HEK293 (cell line): ENCODE measurements at regions not wholly inside any gene's neighbourhood (a gene's known extent, or its start where the extent isn't known, plus 50 kb on each side); places are given as distances from the start of the nearest gene placed in this dataset.

Experiments used
- CTCF ChIA-PET: fragments of 350-600 bp; formaldehyde crosslinking; extraction: SDS; loops from one replicate; lab custom pipeline; 2021; ENCODE audit warnings: antibody characterized with exemption; lab: Yijun Ruan, JAX
- POLR2A ChIA-PET: fragments of 300-600 bp; formaldehyde crosslinking; extraction: SDS; loops from one replicate; lab custom pipeline; 2020; ENCODE audit warnings: antibody characterized with exemption, inconsistent platforms; lab: Yijun Ruan, JAX
- H3K27ac ChIP-seq: fragments of 200-500 bp; sonication (Bioruptor generic); 2 replicates; pipeline ENCODE4 v1.5.1; 2014; ENCODE audit warnings: low read depth, low read length, control low read depth, inconsistent platforms; ENCODE audit errors: extremely low read depth
- H3K36me3 ChIP-seq, 2 experiments: fragments of 200-500 bp in 1 of 2; sonication (Bioruptor generic) in 1 of 2; 1 replicate in 1 of 2; 2 replicates in 1 of 2; pipeline ENCODE4 v1.5.1; 2014 to 2017; ENCODE audit warnings: inconsistent platforms in 2 of 2, low read length in 2 of 2; ENCODE audit not compliant: control insufficient read depth in 2 of 2, insufficient read depth in 1 of 2
- H3K4me1 ChIP-seq: fragments of 200-500 bp; sonication (Bioruptor generic); 2 replicates; pipeline ENCODE4 v1.5.1; 2014; ENCODE audit warnings: mild to moderate bottlenecking, low read length, inconsistent platforms; ENCODE audit not compliant: control insufficient read depth, insufficient read depth
- H3K4me3 ChIP-seq: 2 replicates; pipeline ENCODE4 v1.5.1; 2011; ENCODE audit warnings: low read depth, mild to moderate bottlenecking, control low read depth, low read length, moderate library complexity
- H3K9me3 ChIP-seq: fragments of 200-500 bp; sonication (Bioruptor generic); 2 replicates; pipeline ENCODE4 v1.5.1; 2014; ENCODE audit warnings: low read depth, low read length, inconsistent platforms; ENCODE audit not compliant: control insufficient read depth, insufficient read depth
- BCL11A ChIP-seq: fragments of 450-650 bp; formaldehyde crosslinking; IDR thresholded peaks from 2 replicates; pipeline ENCODE4 v1.5.1; 2016; ENCODE audit warnings: low read depth, missing biosample characterization, missing genetic modification characterization
- ELK4 ChIP-seq: IDR thresholded peaks from 2 replicates; pipeline ENCODE4 v1.6.1; 2011; ENCODE audit warnings: mild to moderate bottlenecking, low read depth, low read length, borderline replicate concordance
- KLF10 ChIP-seq: fragments of 450-650 bp; IDR thresholded peaks from 2 replicates; pipeline ENCODE4 v1.5.1; 2018; ENCODE audit warnings: missing biosample characterization, mild to moderate bottlenecking, missing genetic modification characterization
- MEIS1 ChIP-seq: sonication (generic); formaldehyde crosslinking; IDR thresholded peaks from 2 replicates; pipeline ENCODE4 v1.8.1; 2022; ENCODE audit warnings: missing genetic modification reagents, mild to moderate bottlenecking, borderline replicate concordance
- ZNF10 ChIP-seq: fragments of 450-650 bp; formaldehyde crosslinking; IDR thresholded peaks from 2 replicates; pipeline ENCODE4 v1.5.1; 2017; ENCODE audit warnings: missing biosample characterization, missing genetic modification characterization
- ZNF112 ChIP-seq: fragments of 450-650 bp; formaldehyde crosslinking; IDR thresholded peaks from 2 replicates; pipeline ENCODE4 v1.5.0; 2017; ENCODE audit warnings: missing biosample characterization, missing genetic modification characterization
- ZNF133 ChIP-seq: fragments of 450-650 bp; formaldehyde crosslinking; IDR thresholded peaks from 2 replicates; pipeline ENCODE4 v1.5.1; 2016; ENCODE audit warnings: missing biosample characterization, missing genetic modification characterization
- ZNF146 ChIP-seq: fragments of 450-650 bp; formaldehyde crosslinking; IDR thresholded peaks from 2 replicates; pipeline ENCODE4 v1.5.1; 2016; ENCODE audit warnings: missing biosample characterization, missing genetic modification characterization
- ZNF155 ChIP-seq: fragments of 450-650 bp; formaldehyde crosslinking; IDR thresholded peaks from 2 replicates; pipeline ENCODE4 v1.5.1; 2016; ENCODE audit warnings: missing biosample characterization, missing genetic modification characterization
- ZNF23 ChIP-seq: fragments of 450-650 bp; formaldehyde crosslinking; IDR thresholded peaks from 2 replicates; pipeline ENCODE4 v1.5.1; 2016; ENCODE audit warnings: missing biosample characterization, missing genetic modification characterization, borderline replicate concordance
- ZNF280D ChIP-seq: fragments of 450-650 bp; formaldehyde crosslinking; IDR thresholded peaks from 2 replicates; pipeline ENCODE4 v1.5.1; 2016; ENCODE audit warnings: missing biosample characterization, missing genetic modification characterization
- ZNF324 ChIP-seq: fragments of 450-650 bp; formaldehyde crosslinking; IDR thresholded peaks from 2 replicates; pipeline ENCODE4 v1.5.1; 2016; ENCODE audit warnings: missing biosample characterization, missing genetic modification characterization
- ZNF521 ChIP-seq: fragments of 450-650 bp; formaldehyde crosslinking; IDR thresholded peaks from 2 replicates; pipeline ENCODE4 v1.5.1; 2017; ENCODE audit warnings: missing biosample characterization, mild to moderate bottlenecking, missing genetic modification characterization
- ZNF544 ChIP-seq: fragments of 450-650 bp; formaldehyde crosslinking; IDR thresholded peaks from 2 replicates; pipeline ENCODE4 v1.5.0; 2017; ENCODE audit warnings: missing biosample characterization, missing genetic modification characterization
- ZNF560 ChIP-seq: fragments of 450-650 bp; formaldehyde crosslinking; IDR thresholded peaks from 2 replicates; pipeline ENCODE4 v1.5.1; 2017; ENCODE audit warnings: missing biosample characterization, missing genetic modification characterization, borderline replicate concordance
- ZNF610 ChIP-seq: fragments of 450-650 bp; formaldehyde crosslinking; IDR thresholded peaks from 2 replicates; pipeline ENCODE4 v1.5.1; 2016; ENCODE audit warnings: missing biosample characterization, missing genetic modification characterization, borderline replicate concordance
- ZNF629 ChIP-seq: fragments of 450-650 bp; formaldehyde crosslinking; IDR thresholded peaks from 2 replicates; pipeline ENCODE4 v1.5.1; 2017; ENCODE audit warnings: missing biosample characterization, missing genetic modification characterization
- ZNF639 ChIP-seq: fragments of 450-650 bp; formaldehyde crosslinking; IDR thresholded peaks from 2 replicates; pipeline ENCODE4 v1.5.1; 2016; ENCODE audit warnings: missing biosample characterization, missing genetic modification characterization
- ZNF704 ChIP-seq: fragments of 450-650 bp; formaldehyde crosslinking; IDR thresholded peaks from 2 replicates; pipeline ENCODE4 v1.5.1; 2016; ENCODE audit warnings: missing biosample characterization, missing genetic modification characterization
- ZNF776 ChIP-seq: fragments of 450-650 bp; formaldehyde crosslinking; IDR thresholded peaks from 2 replicates; pipeline ENCODE4 v1.5.0; 2017; ENCODE audit warnings: missing biosample characterization, missing genetic modification characterization, borderline replicate concordance
- ZNF830 ChIP-seq: fragments of 450-650 bp; IDR thresholded peaks from 2 replicates; pipeline ENCODE4 v1.5.0; 2018; ENCODE audit warnings: missing biosample characterization, missing genetic modification characterization, low read depth, mild to moderate bottlenecking, moderate library complexity
- ZSCAN30 ChIP-seq: fragments of 450-650 bp; IDR thresholded peaks from 2 replicates; pipeline ENCODE4 v1.5.1; 2018; ENCODE audit warnings: missing biosample characterization, mild to moderate bottlenecking, missing genetic modification characterization, moderate library complexity
- ZXDB ChIP-seq: fragments of 450-650 bp; formaldehyde crosslinking; IDR thresholded peaks from 2 replicates; pipeline ENCODE4 v1.5.1; 2016; ENCODE audit warnings: missing biosample characterization, missing genetic modification characterization
- TF ChIP-seq, protein P1 (sequence below): fragments of 450-650 bp; formaldehyde crosslinking; IDR thresholded peaks from 2 replicates; pipeline ENCODE4 v1.5.1; 2017; ENCODE audit warnings: missing biosample characterization, missing genetic modification characterization
- TF ChIP-seq, protein P2 (sequence below): fragments of 450-650 bp; formaldehyde crosslinking; IDR thresholded peaks from 2 replicates; pipeline ENCODE4 v1.5.1; 2016; ENCODE audit warnings: missing biosample characterization, missing genetic modification characterization
- TF ChIP-seq, protein P3 (sequence below): fragments of 450-650 bp; formaldehyde crosslinking; IDR thresholded peaks from 2 replicates; pipeline ENCODE4 v1.5.1; 2017; ENCODE audit warnings: missing biosample characterization, missing genetic modification characterization

- no peak for TF ChIP-seq KLF10 (tag by site-specific recombination)
- no peak for TF ChIP-seq ZNF112 (tag by site-specific recombination)
- no peak for TF ChIP-seq ZNF10 (tag by site-specific recombination)
- no peak for TF ChIP-seq ZNF155 (tag by site-specific recombination)
- TF ChIP-seq ZNF704 (tag by site-specific recombination) = no peak
- TF ChIP-seq ZNF23 (tag by site-specific recombination) = no peak
- no peak for TF ChIP-seq ZNF324
- TF ChIP-seq ZNF560 (tag by site-specific recombination) = no peak
- TF ChIP-seq, protein P1, sequence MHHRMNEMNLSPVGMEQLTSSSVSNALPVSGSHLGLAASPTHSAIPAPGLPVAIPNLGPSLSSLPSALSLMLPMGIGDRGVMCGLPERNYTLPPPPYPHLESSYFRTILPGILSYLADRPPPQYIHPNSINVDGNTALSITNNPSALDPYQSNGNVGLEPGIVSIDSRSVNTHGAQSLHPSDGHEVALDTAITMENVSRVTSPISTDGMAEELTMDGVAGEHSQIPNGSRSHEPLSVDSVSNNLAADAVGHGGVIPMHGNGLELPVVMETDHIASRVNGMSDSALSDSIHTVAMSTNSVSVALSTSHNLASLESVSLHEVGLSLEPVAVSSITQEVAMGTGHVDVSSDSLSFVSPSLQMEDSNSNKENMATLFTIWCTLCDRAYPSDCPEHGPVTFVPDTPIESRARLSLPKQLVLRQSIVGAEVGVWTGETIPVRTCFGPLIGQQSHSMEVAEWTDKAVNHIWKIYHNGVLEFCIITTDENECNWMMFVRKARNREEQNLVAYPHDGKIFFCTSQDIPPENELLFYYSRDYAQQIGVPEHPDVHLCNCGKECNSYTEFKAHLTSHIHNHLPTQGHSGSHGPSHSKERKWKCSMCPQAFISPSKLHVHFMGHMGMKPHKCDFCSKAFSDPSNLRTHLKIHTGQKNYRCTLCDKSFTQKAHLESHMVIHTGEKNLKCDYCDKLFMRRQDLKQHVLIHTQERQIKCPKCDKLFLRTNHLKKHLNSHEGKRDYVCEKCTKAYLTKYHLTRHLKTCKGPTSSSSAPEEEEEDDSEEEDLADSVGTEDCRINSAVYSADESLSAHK = no peak
- no peak for TF ChIP-seq MEIS1 (CRISPR knock-in tag)
- TF ChIP-seq ZXDB (tag by site-specific recombination) = no peak
- no peak for TF ChIP-seq ZNF610 (tag by site-specific recombination)
- no peak for TF ChIP-seq ZNF521 (tag by site-specific recombination)
- TF ChIP-seq ZNF830 (tag by site-specific recombination) = no peak
- no peak for TF ChIP-seq ZSCAN30 (tag by site-specific recombination)
- no peak for TF ChIP-seq ZNF639
- TF ChIP-seq, protein P2, sequence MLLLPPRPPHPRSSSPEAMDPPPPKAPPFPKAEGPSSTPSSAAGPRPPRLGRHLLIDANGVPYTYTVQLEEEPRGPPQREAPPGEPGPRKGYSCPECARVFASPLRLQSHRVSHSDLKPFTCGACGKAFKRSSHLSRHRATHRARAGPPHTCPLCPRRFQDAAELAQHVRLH (tag by site-specific recombination) = no peak
- TF ChIP-seq, all 188 proteins: peak for 0
- H3K4me3 ChIP-seq = no peak overlapping the region
- POLR2A ChIA-PET = no interaction called here
- CTCF ChIA-PET = no interaction called here
- H3K27ac ChIP-seq = no peak overlapping the region
- no peaks in the 10 kb centered on the region for H3K4me1 ChIP-seq
- no peaks in the 10 kb centered on the region for H3K36me3 ChIP-seq
- H3K9me3 ChIP-seq = no peaks in the 10 kb centered on the region
Observed at GRCh38 chr6:94372229-94372628, 952.9 kb upstream of the EPHA7 start.

- CTCF ChIA-PET = interaction anchor here (1.1 kb wide), 1 partner anchor 13 kb away, joined by 3 read pairs; no protein-coding TSS in a partner anchor
- Histone ChIP-seq H3K4me1 (no peaks in the 10 kb centered on the region), H3K9me3 (no peaks in the 10 kb centered on the region), H3K4me3 (no peak overlapping the region), H3K36me3 (no peaks in the 10 kb centered on the region), H3K27ac (no peak overlapping the region)
- POLR2A ChIA-PET = no interaction called here
- no peak for TF ChIP-seq BCL11A (tag by site-specific recombination)
- TF ChIP-seq ZNF544 (tag by site-specific recombination) = no peak
- no peak for TF ChIP-seq ZNF280D (tag by site-specific recombination)
- TF ChIP-seq ZNF133 (tag by site-specific recombination) = no peak
- no peak for TF ChIP-seq ZNF776
- TF ChIP-seq, protein P3, sequence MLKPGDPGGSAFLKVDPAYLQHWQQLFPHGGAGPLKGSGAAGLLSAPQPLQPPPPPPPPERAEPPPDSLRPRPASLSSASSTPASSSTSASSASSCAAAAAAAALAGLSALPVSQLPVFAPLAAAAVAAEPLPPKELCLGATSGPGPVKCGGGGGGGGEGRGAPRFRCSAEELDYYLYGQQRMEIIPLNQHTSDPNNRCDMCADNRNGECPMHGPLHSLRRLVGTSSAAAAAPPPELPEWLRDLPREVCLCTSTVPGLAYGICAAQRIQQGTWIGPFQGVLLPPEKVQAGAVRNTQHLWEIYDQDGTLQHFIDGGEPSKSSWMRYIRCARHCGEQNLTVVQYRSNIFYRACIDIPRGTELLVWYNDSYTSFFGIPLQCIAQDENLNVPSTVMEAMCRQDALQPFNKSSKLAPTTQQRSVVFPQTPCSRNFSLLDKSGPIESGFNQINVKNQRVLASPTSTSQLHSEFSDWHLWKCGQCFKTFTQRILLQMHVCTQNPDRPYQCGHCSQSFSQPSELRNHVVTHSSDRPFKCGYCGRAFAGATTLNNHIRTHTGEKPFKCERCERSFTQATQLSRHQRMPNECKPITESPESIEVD (tag by site-specific recombination) = no peak
- no peak for TF ChIP-seq ZNF146 (tag by site-specific recombination)
- TF ChIP-seq ZNF629 (tag by site-specific recombination) = no peak
- no peak for TF ChIP-seq ELK4
Observed at GRCh38 chr6:94367316-94367715, 948.0 kb upstream of the EPHA7 start.
